ENCODE measurements at regions not wholly inside any gene's neighbourhood (a gene's known extent, or its start where the extent isn't known, plus 50 kb on each side); places are given as distances from the start of the nearest gene placed in this dataset.

GRCh38 chr11:116432301-116432700 lies 340.5 kb downstream of the BUD13 start (continued):
- TF ChIP-seq CTCF (conservative IDR thresholded peaks at IDR 0.05; ENCODE audit: low read depth in 2 of 2) (no peak), NANOG (IDR thresholded peaks at IDR 0.05; ENCODE audit: borderline replicate concordance) (no peak), POLR2AphosphoS5 (IDR thresholded peaks at IDR 0.05; ENCODE audit: low read depth) (no peak), CREB1 (CRISPR knock-in tag; IDR thresholded peaks at IDR 0.05; ENCODE audit: low read depth) (no peak), REST (IDR thresholded peaks at IDR 0.05; ENCODE audit: unreplicated experiment) (no peak), ETS1 (IDR thresholded peaks at IDR 0.05) (no peak), ZNF114 (CRISPR knock-in tag; IDR thresholded peaks at IDR 0.05) (no peak), STAT1 (IDR thresholded peaks at IDR 0.05; ENCODE audit: unreplicated experiment) (no peak), EZH2phosphoT487 (IDR thresholded peaks at IDR 0.05; ENCODE audit: unreplicated experiment) (no peak)

- H3K27ac Mint-ChIP-seq = no peak overlapping the region
- H3K9me2 ChIP-seq (ENCODE audit: insufficient read depth) = no peaks in the 10 kb centered on the region
- H3K27me3 Mint-ChIP-seq (ENCODE audit: insufficient read depth, low read depth, poor library complexity) = peaks cover 9% of the 10 kb centered on the region
- H3K4me2 ChIP-seq = no peak overlapping the region
- no peak overlapping the region for H3K4me3 ChIP-seq
- H3K4me1 Mint-ChIP-seq = peaks cover 19% of the 10 kb centered on the region
- H3K9me3 Mint-ChIP-seq = no peaks in the 10 kb centered on the region
- H3K4me3 Mint-ChIP-seq = no peak overlapping the region
- no peaks in the 10 kb centered on the region for H4K20me1 ChIP-seq (replicated peaks; ENCODE audit: insufficient read depth)
- H3K4me1 ChIP-seq (ENCODE audit: insufficient read depth) = peaks cover 6% of the 10 kb centered on the region
- H3K27ac ChIP-seq (ENCODE audit: low read depth) = no peak overlapping the region
- no peaks in the 10 kb centered on the region for H3K27me3 ChIP-seq (ENCODE audit: insufficient read depth)
- DNase-seq (ENCODE audit: low spot score) = no peak
- H2AFZ ChIP-seq = no peak overlapping the region
- H3K36me3 Mint-ChIP-seq (ENCODE audit: low read depth) = no peaks in the 10 kb centered on the region
- 0 out of 2 replicates have a peak, but pooled peaks cover 6% of the 10 kb centered on the region for H3K79me2 ChIP-seq (replicated peaks; ENCODE audit: insufficient read depth)
- no peak for ATAC-seq
- no peaks in the 10 kb centered on the region for H3F3A ChIP-seq (replicated peaks; ENCODE audit: low read depth)
- no peaks in the 10 kb centered on the region for H3K36me3 ChIP-seq (ENCODE audit: insufficient read depth)
- TF ChIP-seq POLR2AphosphoS5 (IDR thresholded peaks at IDR 0.05; ENCODE audit: low read depth) = no peak
- no peak for TF ChIP-seq ZNF462 (CRISPR knock-in tag; IDR thresholded peaks at IDR 0.05)
- no peak for TF ChIP-seq CREB1 (CRISPR knock-in tag; IDR thresholded peaks at IDR 0.05; ENCODE audit: low read depth)
- TF ChIP-seq NANOG (IDR thresholded peaks at IDR 0.05; ENCODE audit: borderline replicate concordance) = no peak
- no peak for TF ChIP-seq ZNF114 (CRISPR knock-in tag; IDR thresholded peaks at IDR 0.05)
- TF ChIP-seq STAT1 (IDR thresholded peaks at IDR 0.05; ENCODE audit: unreplicated experiment) = no peak
- TF ChIP-seq ETS1 (IDR thresholded peaks at IDR 0.05) = no peak
- no peak for TF ChIP-seq ZNF331 (CRISPR knock-in tag; IDR thresholded peaks at IDR 0.05; ENCODE audit: low read depth)
Measured at GRCh38 chr11:116431842-116432241, 340.9 kb downstream of the BUD13 start.
